H1 (cell line): ENCODE measurements at regions not wholly inside any gene's neighbourhood (a gene's known extent, or its start where the extent isn't known, plus 50 kb on each side); places are given as distances from the start of the nearest gene placed in this dataset.

Experiments used
- CTCF ChIA-PET: fragments of 300-600 bp; sonication (Branson Sonifier 250); formaldehyde crosslinking; loops from one replicate; lab custom pipeline; 2021; ENCODE audit not compliant: partially characterized antibody; lab: Charles Lee
- POLR2A ChIA-PET: fragments of 300-600 bp; sonication (Branson Sonifier 250); formaldehyde crosslinking; loops from one replicate; lab custom pipeline; 2021; ENCODE audit warnings: inconsistent platforms; ENCODE audit not compliant: partially characterized antibody; lab: Charles Lee
- DNase-seq, 2 experiments: peaks; one replicate each; pipeline versions ENCODE4 v3.0.0 to v3.0.0-alpha.2; 2010 to 2022; ENCODE audit warnings: low spot score in 2 of 2, low read depth in 1 of 2, mixed read lengths in 1 of 2
- FAIRE-seq: peaks from 2 replicates; lab custom pipeline; 2011; peaks lifted over from hg19 to GRCh38; lab: Jason Lieb, UNC
- H2AFZ ChIP-seq: 2 replicates; pipeline ENCODE4 v1.8.1; 2012; ENCODE audit warnings: low read length, inconsistent platforms
- H2AK5ac ChIP-seq: 2 replicates; pipeline ENCODE4 v1.6.1; 2013; ENCODE audit warnings: low read depth, low read length
- H2BK120ac ChIP-seq: replicated peaks from 2 replicates; pipeline ENCODE3; 2013; ENCODE audit warnings: low read depth, low read length, inconsistent platforms
- H2BK12ac ChIP-seq: 2 replicates; pipeline ENCODE4 v1.6.1; 2013; ENCODE audit warnings: low read depth, low read length
- H2BK15ac ChIP-seq: 2 replicates; pipeline ENCODE4 v1.6.1; 2013; ENCODE audit warnings: low read length
- H2BK20ac ChIP-seq: 2 replicates; pipeline ENCODE4 v1.6.1; 2013; ENCODE audit warnings: low read length
- H2BK5ac ChIP-seq: 2 replicates; pipeline ENCODE4 v1.6.1; 2013; ENCODE audit warnings: low read depth, low read length
- H3K14ac ChIP-seq: 2 replicates; pipeline ENCODE4 v1.6.1; 2013; ENCODE audit warnings: inconsistent platforms; ENCODE audit not compliant: insufficient read length
- H3K18ac ChIP-seq: 2 replicates; pipeline ENCODE4 v1.6.1; 2013; ENCODE audit warnings: low read length; ENCODE audit errors: extremely low read depth
- H3K23ac ChIP-seq: 2 replicates; pipeline ENCODE4 v1.6.1; 2013; ENCODE audit warnings: inconsistent platforms; ENCODE audit not compliant: insufficient read length
- H3K23me2 ChIP-seq: 2 replicates; pipeline ENCODE4 v1.6.1; 2013; ENCODE audit warnings: low read depth, low read length
- H3K27ac ChIP-seq: 2 replicates; pipeline ENCODE4 v1.6.1; 2011; ENCODE audit warnings: low read depth, low read length, inconsistent platforms
- H3K27me3 ChIP-seq, 4 experiments: replicated peaks in 1 of 4; 1 replicate in 1 of 4; 2 replicates in 3 of 4; pipeline versions ENCODE4 v1.6.1 to v1.8.1; 2011 to 2013; ENCODE audit warnings: low read length in 3 of 4, mild to moderate bottlenecking in 3 of 4, inconsistent platforms in 2 of 4, mixed read lengths in 2 of 4, moderate library complexity in 1 of 4; ENCODE audit not compliant: control insufficient read depth in 3 of 4, insufficient read depth in 3 of 4; ENCODE audit errors: extremely low read depth in 1 of 4
- H3K36me3 ChIP-seq, 4 experiments: 2 replicates each; pipeline versions ENCODE4 v1.6.1 to v1.8.1; 2011 to 2013; ENCODE audit warnings: mild to moderate bottlenecking in 4 of 4, low read length in 3 of 4, moderate library complexity in 2 of 4, control low read depth in 1 of 4, inconsistent platforms in 1 of 4; ENCODE audit not compliant: insufficient read depth in 4 of 4, control insufficient read depth in 2 of 4
- H3K4ac ChIP-seq: replicated peaks from 2 replicates; pipeline ENCODE3; 2013; ENCODE audit warnings: low read length, low read depth, mixed read lengths, inconsistent platforms; ENCODE audit not compliant: insufficient read length
- H3K4me1 ChIP-seq, 4 experiments: replicated peaks in 1 of 4; 1 replicate in 1 of 4; 2 replicates in 3 of 4; pipeline versions ENCODE4 v1.6.1 to v1.8.1; 2011 to 2013; ENCODE audit warnings: low read length in 3 of 4, inconsistent platforms in 2 of 4, mixed read lengths in 1 of 4; ENCODE audit not compliant: insufficient read depth in 4 of 4, control insufficient read depth in 3 of 4
- H3K4me2 ChIP-seq, 2 experiments: 2 replicates each; pipeline versions ENCODE4 v1.6.1 to v1.8.1; 2011 to 2013; ENCODE audit warnings: low read depth in 2 of 2, low read length in 2 of 2, control low read depth in 1 of 2, inconsistent platforms in 1 of 2, mild to moderate bottlenecking in 1 of 2; ENCODE audit not compliant: insufficient read depth in 1 of 2
- H3K4me3 ChIP-seq, 4 experiments: fragments of 200-600, 300-600 bp in 1 of 4; sonication (generic), shearing (Covaris generic), sonication (Bioruptor Twin) in 1 of 4; 2 replicates each; pipeline versions ENCODE4 v1.5.1 to v1.8.1; 2011 to 2016; ENCODE audit warnings: low read length in 4 of 4, low read depth in 3 of 4, control low read depth in 2 of 4, inconsistent platforms in 2 of 4, mild to moderate bottlenecking in 2 of 4, mixed read lengths in 1 of 4, moderate library complexity in 1 of 4; ENCODE audit not compliant: insufficient read depth in 2 of 4; ENCODE audit errors: extremely low read depth in 1 of 4
- H3K56ac ChIP-seq: replicated peaks from 2 replicates; pipeline ENCODE3; 2013; ENCODE audit warnings: low read depth, mild to moderate bottlenecking, mixed read lengths, low read length, inconsistent platforms; ENCODE audit not compliant: insufficient read length
- H3K79me1 ChIP-seq: 2 replicates; pipeline ENCODE4 v1.6.1; 2013; ENCODE audit warnings: low read depth, low read length, control low read depth
- H3K79me2 ChIP-seq, 2 experiments: 2 replicates each; pipeline versions ENCODE4 v1.6.1 to v1.8.1; 2012 to 2013; ENCODE audit warnings: low read length in 2 of 2, mild to moderate bottlenecking in 2 of 2, inconsistent platforms in 1 of 2; ENCODE audit not compliant: insufficient read depth in 2 of 2, control insufficient read depth in 1 of 2
- H3K9ac ChIP-seq, 4 experiments: replicated peaks in 1 of 4; 1 replicate in 1 of 4; 2 replicates in 3 of 4; pipeline versions ENCODE4 v1.6.1 to v1.8.1; 2011 to 2013; ENCODE audit warnings: low read depth in 3 of 4, low read length in 3 of 4, control low read depth in 2 of 4, mild to moderate bottlenecking in 2 of 4, moderate library complexity in 2 of 4, inconsistent platforms in 1 of 4; ENCODE audit errors: extremely low read depth in 1 of 4
- H3K9me3 ChIP-seq, 2 experiments: 2 replicates each; pipeline versions ENCODE4 v1.6.1 to v1.8.1; 2012 to 2013; ENCODE audit warnings: mild to moderate bottlenecking in 2 of 2, moderate library complexity in 2 of 2, control low read depth in 1 of 2, inconsistent platforms in 1 of 2, low read depth in 1 of 2, low read length in 1 of 2, mixed read lengths in 1 of 2; ENCODE audit not compliant: insufficient read depth in 2 of 2
- H4K20me1 ChIP-seq, 2 experiments: replicated peaks in 1 of 2; 2 replicates each; pipeline versions ENCODE3 to v1.8.1; 2011 to 2013; ENCODE audit warnings: inconsistent platforms in 2 of 2, low read length in 2 of 2, mild to moderate bottlenecking in 1 of 2; ENCODE audit not compliant: insufficient read depth in 2 of 2, control insufficient read depth in 1 of 2
- H4K5ac ChIP-seq: 2 replicates; pipeline ENCODE4 v1.6.1; 2013; ENCODE audit warnings: low read length, low read depth, mixed read lengths, inconsistent platforms; ENCODE audit not compliant: insufficient read length
- H4K8ac ChIP-seq: 2 replicates; pipeline ENCODE4 v1.8.0; 2013; ENCODE audit warnings: mild to moderate bottlenecking, moderate library complexity, low read length, inconsistent platforms; ENCODE audit not compliant: insufficient read depth; ENCODE audit errors: extremely low read depth
- H4K91ac ChIP-seq: replicated peaks from 2 replicates; pipeline ENCODE3; 2013; ENCODE audit warnings: low read length, mixed read lengths, inconsistent platforms; ENCODE audit not compliant: insufficient read length
- HDAC2 ChIP-seq, 2 experiments: fragments of 300-600 bp in 1 of 2; sonication (generic) in 1 of 2; IDR thresholded peaks; 2 replicates each; pipeline ENCODE4 v1.6.1; 2011 to 2012; ENCODE audit warnings: low read depth in 2 of 2, low read length in 2 of 2, mild to moderate bottlenecking in 2 of 2, moderate library complexity in 2 of 2, borderline replicate concordance in 1 of 2, inconsistent platforms in 1 of 2
- NANOG ChIP-seq: IDR thresholded peaks from 2 replicates; pipeline ENCODE4 v1.6.1; 2011; ENCODE audit warnings: low read length, low read depth, mild to moderate bottlenecking, inconsistent platforms; ENCODE audit not compliant: insufficient read depth, poor library complexity, severe bottlenecking
- POU5F1 ChIP-seq: IDR thresholded peaks from 2 replicates; pipeline ENCODE4 v1.6.1; 2011; ENCODE audit warnings: low read depth, mild to moderate bottlenecking, low read length, moderate library complexity
- RXRA ChIP-seq: IDR thresholded peaks from 2 replicates; pipeline ENCODE4 v1.6.1; 2011; ENCODE audit warnings: low read depth, mild to moderate bottlenecking, low read length, moderate library complexity; ENCODE audit not compliant: insufficient read depth

DNA sequence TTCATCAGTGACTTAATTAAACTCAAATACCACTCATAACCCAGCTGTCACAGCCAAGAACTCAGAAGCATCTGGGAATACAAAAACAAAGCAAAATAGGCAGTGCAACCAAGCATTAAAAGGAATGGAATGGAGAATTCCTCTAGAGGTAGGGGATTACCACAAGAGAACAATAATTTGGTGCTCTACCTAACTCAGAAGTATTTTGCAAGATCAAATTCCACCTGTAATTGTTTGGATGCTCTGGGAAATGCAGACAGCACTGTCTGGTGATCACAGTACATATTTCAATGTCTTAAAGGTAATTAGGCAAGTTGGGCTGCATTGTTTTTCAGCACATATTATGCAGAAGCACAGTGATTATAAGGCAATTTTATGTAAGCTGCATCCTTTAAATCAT, 547.5 kb downstream of the TRAM1L1 start:
- H2AK5ac ChIP-seq = no peak overlapping the region
- H3K79me2 ChIP-seq = no peaks in the 10 kb centered on the region
- H2BK5ac ChIP-seq = no peak overlapping the region
- FAIRE-seq (no peak), DNase-seq (no peak)
- no peak overlapping the region for H2BK12ac ChIP-seq
- H3K56ac ChIP-seq = no peak overlapping the region
- ChIA-PET CTCF (interaction anchor here (0.6 to 1.7 kb wide), 2 partner anchors 179 to 1133 kb away, joined by 3 read pairs; no protein-coding TSS in a partner anchor), POLR2A (no interaction called here)
- H3K23me2 ChIP-seq = no peaks in the 10 kb centered on the region
- H4K20me1 ChIP-seq = no peaks in the 10 kb centered on the region
- H3K4me2 ChIP-seq = no peak overlapping the region
- H3K36me3 ChIP-seq = no peaks in the 10 kb centered on the region
- no peak overlapping the region for H4K8ac ChIP-seq
- H3K18ac ChIP-seq = no peak overlapping the region
- no peak overlapping the region for H3K4me3 ChIP-seq
- no peak overlapping the region for H4K91ac ChIP-seq
- no peak overlapping the region for H3K4ac ChIP-seq
- H3K14ac ChIP-seq = no peak overlapping the region
- no peaks in the 10 kb centered on the region for H3K27me3 ChIP-seq
- no peak overlapping the region for H2BK120ac ChIP-seq
- H2AFZ ChIP-seq = no peak overlapping the region
- H3K9ac ChIP-seq = no peak overlapping the region
- H2BK20ac ChIP-seq = no peak overlapping the region
- H3K4me1 ChIP-seq = peaks cover 0 to 2% (median 0%) of the 10 kb centered on the region in 4 experiments; a peak in 2 of 7 replicates
- H3K23ac ChIP-seq = no peak overlapping the region
- H3K27ac ChIP-seq = no peak overlapping the region; the same call in 1 of the 2 replicates
- H2BK15ac ChIP-seq = no peak overlapping the region
- no peaks in the 10 kb centered on the region for H3K79me1 ChIP-seq
- H4K5ac ChIP-seq = no peak overlapping the region
- H3K9me3 ChIP-seq = no peaks in the 10 kb centered on the region
- TF ChIP-seq RXRA = no peak
- no peak for TF ChIP-seq POU5F1
- TF ChIP-seq HDAC2 (IDR thresholded peaks at IDR 0.05; ENCODE audit: borderline replicate concordance in 1 of 2, low read depth in 2 of 2, low read length in 2 of 2) = no peak
- no peak for TF ChIP-seq NANOG
